Esophagus squamous epithelium (tissue), 5 donors: ENCODE measurements at regions not wholly inside any gene's neighbourhood (a gene's known extent, or its start where the extent isn't known, plus 50 kb on each side); places are given as distances from the start of the nearest gene placed in this dataset.

Experiments
- DNase-seq: peaks from one replicate; lab custom pipeline; 2025; lab: John Stamatoyannopoulos, UW
- H3K27ac ChIP-seq, 4 donors: fragments of 200-600 bp; sonication (generic); one replicate each; pipeline ENCODE4 v1.5.1; 2016 to 2019; ENCODE audit warnings: mild to moderate bottlenecking in 1 of 4
- H3K27me3 ChIP-seq, 4 donors: fragments of 200-600 bp; sonication (generic); 1 replicate in 3 of 4; 2 replicates in 1 of 4; pipeline versions ENCODE4 v1.5.1 to v1.6.0; 2017 to 2021; ENCODE audit warnings: antibody characterized with exemption in 1 of 4
- H3K36me3 ChIP-seq, 3 donors: fragments of 200-600 bp; sonication (generic); one replicate each; pipeline ENCODE4 v1.5.1; 2016 to 2019
- H3K4me1 ChIP-seq, 3 donors: fragments of 200-600 bp; sonication (generic); one replicate each; pipeline ENCODE4 v1.5.1; 2017 to 2019
- H3K4me3 ChIP-seq, 4 donors: fragments of 200-600 bp; sonication (generic); 1 replicate in 3 of 4; 2 replicates in 1 of 4; pipeline ENCODE4 v1.5.1; 2016 to 2019; ENCODE audit warnings: mild to moderate bottlenecking in 2 of 4, moderate library complexity in 1 of 4
- H3K9me3 ChIP-seq, 3 donors: fragments of 200-600 bp; sonication (generic); one replicate each; pipeline ENCODE4 v1.5.1; 2016 to 2019
- POLR2A ChIP-seq, 4 donors: fragments of 450-650 bp; IDR thresholded peaks; one replicate each; pipeline ENCODE4 v1.6.1; 2017; ENCODE audit warnings: antibody characterized with exemption in 4 of 4, mild to moderate bottlenecking in 4 of 4, moderate library complexity in 3 of 4
- WGBS, 2 donors: methylation state at CpG; one replicate each; pipeline ENCODE4 v1.1.5; 2018; 5-methylcytosine and 5-hydroxymethylcytosine counted together
- intact Hi-C: fragments of 100-400 bp; cut with DNase I; formaldehyde crosslinking; loops from one replicate; pipeline ENCODE4 v1.15.0; 2022
- TF ChIP-seq, protein P1 (sequence below), 6 experiments: fragments of 450-650 bp in 4 of 6; fragments of 200-600 bp in 2 of 6; sonication (generic) in 2 of 6; IDR thresholded peaks; one replicate each; pipeline ENCODE4 v1.5.1; 2016 to 2019; ENCODE audit warnings: antibody characterized with exemption in 6 of 6, mild to moderate bottlenecking in 4 of 6, moderate library complexity in 4 of 6
- donor health status: DM: yes; HTN: yes; CAD: no.

- Histone ChIP-seq H3K4me1 (no peaks in the 10 kb centered on the region), H3K36me3 (no peaks in the 10 kb centered on the region), H3K27ac (no peak overlapping the region), H3K27me3 (no peaks in the 10 kb centered on the region), H3K4me3 (no peak overlapping the region), H3K9me3 (no peaks in the 10 kb centered on the region)
- TF ChIP-seq, protein P1, sequence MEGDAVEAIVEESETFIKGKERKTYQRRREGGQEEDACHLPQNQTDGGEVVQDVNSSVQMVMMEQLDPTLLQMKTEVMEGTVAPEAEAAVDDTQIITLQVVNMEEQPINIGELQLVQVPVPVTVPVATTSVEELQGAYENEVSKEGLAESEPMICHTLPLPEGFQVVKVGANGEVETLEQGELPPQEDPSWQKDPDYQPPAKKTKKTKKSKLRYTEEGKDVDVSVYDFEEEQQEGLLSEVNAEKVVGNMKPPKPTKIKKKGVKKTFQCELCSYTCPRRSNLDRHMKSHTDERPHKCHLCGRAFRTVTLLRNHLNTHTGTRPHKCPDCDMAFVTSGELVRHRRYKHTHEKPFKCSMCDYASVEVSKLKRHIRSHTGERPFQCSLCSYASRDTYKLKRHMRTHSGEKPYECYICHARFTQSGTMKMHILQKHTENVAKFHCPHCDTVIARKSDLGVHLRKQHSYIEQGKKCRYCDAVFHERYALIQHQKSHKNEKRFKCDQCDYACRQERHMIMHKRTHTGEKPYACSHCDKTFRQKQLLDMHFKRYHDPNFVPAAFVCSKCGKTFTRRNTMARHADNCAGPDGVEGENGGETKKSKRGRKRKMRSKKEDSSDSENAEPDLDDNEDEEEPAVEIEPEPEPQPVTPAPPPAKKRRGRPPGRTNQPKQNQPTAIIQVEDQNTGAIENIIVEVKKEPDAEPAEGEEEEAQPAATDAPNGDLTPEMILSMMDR (IDR thresholded peaks at IDR 0.05) = no peak
- TF ChIP-seq POLR2A (IDR thresholded peaks at IDR 0.05) = no peak
- 76 to 81% methylated on average over 6 of the region's 6 CpGs for WGBS, 2 donors
- intact Hi-C loops = no loop called here
- DNase-seq = no peak
Measured at GRCh38 chr12:115160271-115161128, 476.5 kb upstream of the TBX3 start.

DNA sequence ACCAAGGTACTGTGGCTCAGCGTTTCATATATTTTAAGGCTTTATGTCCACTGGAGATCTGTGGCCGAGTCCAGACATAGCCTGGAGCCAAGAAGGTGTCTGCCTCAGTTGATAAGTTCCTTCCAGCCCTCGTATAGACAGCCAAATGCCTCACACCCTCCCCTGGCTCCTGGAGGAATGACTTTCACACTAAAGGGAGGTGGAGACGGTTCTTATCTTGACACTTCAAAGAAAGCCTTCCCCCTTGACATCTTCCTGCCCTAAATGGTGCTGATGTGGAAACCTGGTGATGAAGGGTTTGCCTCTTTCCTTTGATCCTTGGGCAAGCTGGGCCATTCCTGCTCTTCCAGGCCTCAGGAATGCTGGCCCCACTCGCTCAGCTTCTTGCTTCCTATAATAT is 474.8 kb upstream of the TBX3 start:
- H3K27ac ChIP-seq = no peak overlapping the region
- TF ChIP-seq POLR2A (IDR thresholded peaks at IDR 0.05) = no peak
- TF ChIP-seq, protein P1 (IDR thresholded peaks at IDR 0.05) = no peak
- H3K27me3 ChIP-seq = no peaks in the 10 kb centered on the region
- H3K4me1 ChIP-seq = no peaks in the 10 kb centered on the region
- no peaks in the 10 kb centered on the region for H3K9me3 ChIP-seq
- H3K36me3 ChIP-seq = no peaks in the 10 kb centered on the region
- intact Hi-C loops = no loop called here
- H3K4me3 ChIP-seq = no peak overlapping the region
- 50 to 76% methylated on average over 3 of the region's 5 CpGs for WGBS, 2 donors
- DNase-seq = no peak

- no peaks in the 10 kb centered on the region for H3K9me3 ChIP-seq
- WGBS, 2 donors = 74 to 88% methylated on average over 7 of the region's 7 CpGs
Measured at GRCh38 chr12:115155665-115156645, 472.0 kb upstream of the TBX3 start.

DNA sequence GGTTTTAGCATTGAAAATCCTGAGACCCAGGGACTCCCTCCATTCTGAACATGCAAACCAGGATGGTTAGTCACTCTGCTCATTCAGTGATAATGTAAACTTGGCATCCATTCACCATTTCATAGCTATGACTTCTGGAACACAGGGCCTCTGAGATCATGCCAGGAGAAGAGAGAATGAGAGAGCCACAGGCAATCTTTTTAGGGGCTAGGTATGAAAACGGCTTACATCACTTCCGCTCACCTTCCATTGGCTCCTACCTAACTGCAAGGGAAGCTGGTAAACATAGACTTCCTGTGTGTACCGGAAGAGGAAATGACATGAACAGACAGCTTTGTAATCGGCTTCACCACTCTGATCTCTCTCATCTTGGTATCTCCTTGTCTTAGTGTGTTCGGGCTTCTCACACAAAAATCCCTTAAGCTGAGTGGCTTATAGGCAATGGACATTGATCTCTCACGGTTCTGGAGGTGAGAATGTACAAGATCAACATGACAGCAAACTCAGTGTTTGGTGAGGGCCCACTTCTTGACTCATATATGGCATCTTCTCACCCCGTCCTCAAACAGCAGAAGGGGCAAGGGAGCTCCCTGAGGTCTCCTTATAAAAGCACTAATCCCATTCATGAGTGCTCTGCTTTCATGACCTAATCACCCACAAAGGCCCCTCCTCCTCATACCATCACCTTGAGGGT is 465.9 kb upstream of the TBX3 start:
- Histone ChIP-seq H3K4me1 (peaks cover 0 to 5% (median 2%) of the 10 kb centered on the region in 3 donors), H3K36me3 (no peaks in the 10 kb centered on the region), H3K27ac (no peak overlapping the region), H3K27me3 (no peaks in the 10 kb centered on the region), H3K4me3 (no peak overlapping the region), H3K9me3 (no peaks in the 10 kb centered on the region)
- WGBS, 2 donors = 68 to 73% methylated on average over 7 of the region's 7 CpGs
- DNase-seq = no peak
- intact Hi-C loops = no loop called here
- TF ChIP-seq POLR2A (IDR thresholded peaks at IDR 0.05) = no peak
- TF ChIP-seq, protein P1 (IDR thresholded peaks at IDR 0.05) = no peak

More at GRCh38 chr12:115155665-115156645, 472.0 kb upstream of the TBX3 start:
- Histone ChIP-seq H3K36me3 (no peaks in the 10 kb centered on the region), H3K4me1 (no peaks in the 10 kb centered on the region), H3K4me3 (no peak overlapping the region), H3K27me3 (no peaks in the 10 kb centered on the region), H3K27ac (no peak overlapping the region)
- TF ChIP-seq, protein P1 (IDR thresholded peaks at IDR 0.05) = no peak
- TF ChIP-seq POLR2A (IDR thresholded peaks at IDR 0.05) = no peak
- intact Hi-C loops = no loop called here
- no peak for DNase-seq
